ENCODE measurements at regions not wholly inside any gene's neighbourhood (a gene's known extent, or its start where the extent isn't known, plus 50 kb on each side); places are given as distances from the start of the nearest gene placed in this dataset.
"Not testable (repeated sequence)": the region's sequence is repeated elsewhere in the genome, so short reads cannot be mapped to it uniquely, and the experiment has no call there.

- Histone ChIP-seq H3K27me3 (ENCODE audit: low read depth) (peaks cover 9% of the 10 kb centered on the region), H3K36me3 (no peaks in the 10 kb centered on the region), H3K27ac (replicated peaks) (no peak overlapping the region), H3K4me3 (no peak overlapping the region), H3K9me3 (replicated peaks) (no peaks in the 10 kb centered on the region), H3K4me1 (no peaks in the 10 kb centered on the region)
- TF ChIP-seq, protein P1, sequence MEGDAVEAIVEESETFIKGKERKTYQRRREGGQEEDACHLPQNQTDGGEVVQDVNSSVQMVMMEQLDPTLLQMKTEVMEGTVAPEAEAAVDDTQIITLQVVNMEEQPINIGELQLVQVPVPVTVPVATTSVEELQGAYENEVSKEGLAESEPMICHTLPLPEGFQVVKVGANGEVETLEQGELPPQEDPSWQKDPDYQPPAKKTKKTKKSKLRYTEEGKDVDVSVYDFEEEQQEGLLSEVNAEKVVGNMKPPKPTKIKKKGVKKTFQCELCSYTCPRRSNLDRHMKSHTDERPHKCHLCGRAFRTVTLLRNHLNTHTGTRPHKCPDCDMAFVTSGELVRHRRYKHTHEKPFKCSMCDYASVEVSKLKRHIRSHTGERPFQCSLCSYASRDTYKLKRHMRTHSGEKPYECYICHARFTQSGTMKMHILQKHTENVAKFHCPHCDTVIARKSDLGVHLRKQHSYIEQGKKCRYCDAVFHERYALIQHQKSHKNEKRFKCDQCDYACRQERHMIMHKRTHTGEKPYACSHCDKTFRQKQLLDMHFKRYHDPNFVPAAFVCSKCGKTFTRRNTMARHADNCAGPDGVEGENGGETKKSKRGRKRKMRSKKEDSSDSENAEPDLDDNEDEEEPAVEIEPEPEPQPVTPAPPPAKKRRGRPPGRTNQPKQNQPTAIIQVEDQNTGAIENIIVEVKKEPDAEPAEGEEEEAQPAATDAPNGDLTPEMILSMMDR (IDR thresholded peaks at IDR 0.05; ENCODE audit: borderline replicate concordance), result no peak
- no peak for DNase-seq
- intact Hi-C loops (cut with micrococcal nuclease), result no loop called here
These were observed 101.6 kb downstream of the BRMS1L start for GRCh38 chr14:35927727-35928126.

DNA sequence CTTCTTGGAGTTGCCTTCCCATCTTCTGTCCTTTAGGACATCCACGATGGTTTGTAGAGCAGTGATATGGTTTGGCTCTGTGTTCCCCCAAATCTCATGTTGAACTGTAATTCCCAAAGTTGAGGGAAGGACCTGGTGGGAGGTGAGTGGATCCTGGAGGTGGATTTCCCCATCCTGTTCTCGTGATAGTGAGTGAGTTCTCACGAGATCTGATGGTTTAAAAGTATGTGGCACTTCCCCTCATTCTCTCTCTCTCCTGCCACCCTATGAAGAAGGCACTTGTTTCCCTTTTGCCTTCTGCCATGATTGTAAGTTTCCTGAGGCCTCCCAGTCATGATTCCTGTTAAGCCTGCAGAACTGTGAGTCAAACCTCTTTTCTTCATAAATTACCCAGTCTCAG is 99.2 kb downstream of the BRMS1L start:
- intact Hi-C loops (cut with micrococcal nuclease), result no loop called here

DNA sequence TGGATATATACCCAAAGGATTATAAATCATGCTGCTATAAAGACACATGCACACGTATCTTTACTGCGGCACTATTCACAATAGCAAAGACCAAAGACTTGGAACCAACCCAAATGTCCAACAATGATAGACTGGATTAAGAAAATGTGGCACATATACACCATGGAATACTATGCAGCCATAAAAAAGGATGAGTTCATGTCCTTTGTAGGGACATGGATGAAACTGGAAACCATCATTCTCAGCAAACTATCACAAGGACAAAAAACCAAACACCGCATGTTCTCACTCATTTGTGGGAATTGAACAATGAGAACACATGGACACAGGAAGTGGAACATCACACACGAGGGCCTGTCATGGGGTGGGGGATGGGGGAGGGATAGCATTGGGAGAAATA is 96.5 kb downstream of the BRMS1L start:
- intact Hi-C loops (cut with micrococcal nuclease); DNase-seq; H3K9me3 ChIP-seq (replicated peaks); H3K4me3 ChIP-seq; H3K4me1 ChIP-seq; H3K27me3 ChIP-seq (ENCODE audit: low read depth); H3K27ac ChIP-seq (replicated peaks); H3K36me3 ChIP-seq: not testable (repeated sequence)

More for the DNA sequence above, 99.2 kb downstream of the BRMS1L start:
- DNase-seq, result no peak
- H3K4me3 ChIP-seq, result no peak overlapping the region
- no peak overlapping the region for H3K27ac ChIP-seq (replicated peaks)
- H3K36me3 ChIP-seq, result no peaks in the 10 kb centered on the region
- H3K9me3 ChIP-seq (replicated peaks), result no peaks in the 10 kb centered on the region
- H3K27me3 ChIP-seq (ENCODE audit: low read depth), result peaks cover 9% of the 10 kb centered on the region
- TF ChIP-seq, protein P1 (IDR thresholded peaks at IDR 0.05; ENCODE audit: borderline replicate concordance), result no peak
- H3K4me1 ChIP-seq, result no peaks in the 10 kb centered on the region

GRCh38 chr14:35921745-35922144 is 95.6 kb downstream of the BRMS1L start:
- Histone ChIP-seq H3K4me1 (no peaks in the 10 kb centered on the region), H3K9me3 (replicated peaks) (no peaks in the 10 kb centered on the region), H3K36me3 (no peaks in the 10 kb centered on the region), H3K4me3 (no peak overlapping the region), H3K27ac (replicated peaks) (no peak overlapping the region), H3K27me3 (ENCODE audit: low read depth) (no peaks in the 10 kb centered on the region)
- no peak for DNase-seq
- intact Hi-C loops (cut with micrococcal nuclease), result no loop called here
- TF ChIP-seq, protein P1 (IDR thresholded peaks at IDR 0.05; ENCODE audit: borderline replicate concordance), result no peak

Data from left ventricle myocardium inferior (tissue), 1 donor.